GM19468 (cell line): ENCODE measurements at regions not wholly inside any gene's neighbourhood (a gene's known extent, or its start where the extent isn't known, plus 50 kb on each side); places are given as distances from the start of the nearest gene placed in this dataset.
"Not testable (repeated sequence)": the region's sequence is repeated elsewhere in the genome, so short reads cannot be mapped to it uniquely, and the experiment has no call there.

Experiments used
- ATAC-seq: cut with Tn5 transposase; IDR thresholded peaks from one replicate; pipeline ENCODE4 v1.9.1; 2021; ENCODE audit warnings: mild to moderate bottlenecking, moderate library complexity, moderate number of reproducible peaks; ENCODE audit not compliant: unreplicated experiment; ENCODE audit errors: extremely low read depth

DNA sequence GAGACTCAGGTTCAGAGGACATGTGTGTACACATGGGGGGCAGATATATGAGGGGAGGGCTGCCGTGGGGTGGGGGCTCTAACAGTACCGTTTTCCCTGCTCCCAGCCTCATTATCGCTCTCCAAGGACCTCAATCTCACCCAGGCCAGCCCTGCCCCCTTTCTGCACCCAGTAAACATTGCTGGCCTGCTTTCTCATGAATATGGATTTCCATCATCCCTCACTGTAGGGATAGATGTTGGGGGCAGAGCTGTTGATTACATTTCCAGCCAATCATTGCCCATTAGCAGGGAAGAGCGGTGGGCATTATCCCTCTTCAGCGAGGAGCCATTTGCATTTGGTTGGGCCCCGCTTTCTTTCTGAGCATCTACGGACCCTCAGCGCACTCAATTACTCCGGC, 273.8 kb downstream of the RPS6KC1 start:
- ATAC-seq = no peak

DNA sequence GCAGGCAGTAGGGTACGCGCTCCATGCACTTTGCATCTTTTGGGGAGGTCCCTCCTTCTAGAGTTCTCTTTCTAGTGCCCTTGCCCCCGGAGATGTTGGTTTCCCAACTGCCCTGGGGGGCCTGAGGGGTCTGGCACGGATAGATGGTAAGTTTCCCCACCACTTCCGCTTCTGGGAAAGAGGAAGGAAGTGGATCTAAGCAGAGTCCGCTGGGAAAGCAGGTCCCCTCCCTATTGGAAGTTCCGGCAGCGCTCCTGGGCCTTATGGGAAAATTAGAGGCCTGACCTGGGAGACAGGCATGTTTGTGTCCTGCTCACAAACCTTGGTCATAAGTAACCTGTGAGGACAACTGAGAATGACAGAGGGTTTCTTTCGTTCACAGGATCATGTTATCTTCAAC, 274.4 kb downstream of the RPS6KC1 start:
- no peak for ATAC-seq

DNA sequence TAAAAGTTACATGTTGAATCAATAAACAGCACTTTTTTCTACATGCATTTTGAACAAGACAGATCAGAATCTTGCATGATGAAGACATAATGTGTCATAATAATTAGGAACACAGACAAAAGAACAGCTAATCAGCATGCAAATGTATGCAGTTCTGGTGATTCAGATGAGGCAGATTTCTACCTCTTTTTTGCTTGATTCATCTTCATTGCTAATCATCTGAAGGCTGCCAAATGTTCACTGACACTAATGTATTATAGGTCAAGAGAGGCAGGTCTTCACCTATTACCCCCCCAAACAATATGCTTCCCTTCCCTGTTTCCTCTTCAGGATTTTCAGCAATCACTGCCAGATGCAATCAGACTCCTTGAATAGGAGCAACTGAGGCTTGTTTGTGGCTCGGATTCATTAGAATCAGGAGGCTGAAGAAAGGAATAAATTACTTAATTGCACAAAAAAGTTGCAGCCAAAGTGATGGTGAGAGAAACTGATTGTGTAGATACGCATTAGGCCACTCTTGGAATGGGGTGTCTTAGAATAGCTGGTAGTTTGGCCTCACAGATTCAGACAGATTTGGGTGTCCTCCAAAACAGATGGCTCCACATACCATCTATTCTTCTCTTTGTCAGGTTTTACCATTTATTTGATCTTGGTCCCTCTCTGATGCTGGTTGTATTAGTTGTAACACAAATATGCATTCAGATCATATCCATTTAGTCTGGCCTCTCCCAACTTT, 275.4 kb downstream of the RPS6KC1 start:
- no peak for ATAC-seq

DNA sequence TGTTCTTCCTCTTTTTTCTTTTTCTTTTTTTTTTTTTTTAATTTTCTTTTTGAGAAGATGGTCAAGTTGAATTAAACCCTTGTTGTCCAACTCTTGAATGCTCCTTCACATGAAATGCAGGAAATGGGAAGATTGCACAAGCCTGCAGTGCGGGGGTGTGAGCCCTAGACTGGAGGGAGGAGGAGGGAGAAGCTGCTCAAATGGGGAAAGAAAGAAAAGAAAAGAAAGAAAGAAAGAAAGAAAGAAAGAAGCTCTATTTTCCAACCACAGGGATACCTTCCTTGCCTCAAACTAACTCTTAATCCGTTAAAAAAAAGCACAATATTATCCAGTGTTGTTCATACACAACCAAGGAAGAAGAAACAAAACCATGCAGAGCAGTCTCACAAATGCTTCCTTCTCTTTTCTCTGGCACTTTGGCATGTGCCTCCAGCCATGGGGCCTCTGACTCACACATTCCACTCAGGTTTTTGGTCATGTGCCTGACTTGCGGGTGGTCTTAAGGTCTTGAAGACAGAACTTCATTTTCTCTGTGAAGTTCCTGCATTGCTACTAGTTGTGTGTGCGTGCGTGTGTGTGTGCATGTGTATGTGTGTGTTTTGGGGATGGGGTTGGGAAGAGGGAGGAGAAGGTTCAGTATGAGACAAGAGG, 276.1 kb downstream of the RPS6KC1 start:
- ATAC-seq = no peak

DNA sequence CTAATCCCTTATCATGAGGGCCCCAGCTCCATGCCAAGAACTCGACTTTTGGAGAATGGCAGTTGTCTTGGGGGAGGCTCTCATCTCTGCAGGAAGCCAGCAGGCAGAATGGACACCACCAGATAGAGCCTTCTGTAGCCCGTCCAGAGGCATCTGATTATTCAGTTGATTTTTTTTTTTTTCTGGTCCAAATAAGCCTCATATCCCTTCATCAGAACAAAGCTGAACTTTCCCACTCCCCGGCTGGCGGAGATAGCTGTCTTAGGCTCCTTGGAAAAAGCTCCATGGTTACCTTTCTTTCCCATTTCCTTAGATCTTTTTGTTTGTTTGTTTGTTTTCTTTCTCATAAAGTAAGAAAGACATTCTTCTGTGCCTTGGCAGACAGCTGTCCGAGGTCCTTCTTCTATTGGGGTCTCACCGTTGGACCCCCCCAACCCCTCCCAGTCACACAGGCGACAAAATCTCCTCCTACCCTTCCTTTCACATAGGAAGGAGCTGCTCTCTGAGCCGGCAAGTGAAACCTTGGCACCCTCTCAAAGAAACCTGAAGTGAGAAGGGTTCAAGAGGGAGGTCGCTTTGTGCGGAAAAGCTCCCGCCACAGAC, 278.5 kb downstream of the RPS6KC1 start:
- ATAC-seq = no peak

DNA sequence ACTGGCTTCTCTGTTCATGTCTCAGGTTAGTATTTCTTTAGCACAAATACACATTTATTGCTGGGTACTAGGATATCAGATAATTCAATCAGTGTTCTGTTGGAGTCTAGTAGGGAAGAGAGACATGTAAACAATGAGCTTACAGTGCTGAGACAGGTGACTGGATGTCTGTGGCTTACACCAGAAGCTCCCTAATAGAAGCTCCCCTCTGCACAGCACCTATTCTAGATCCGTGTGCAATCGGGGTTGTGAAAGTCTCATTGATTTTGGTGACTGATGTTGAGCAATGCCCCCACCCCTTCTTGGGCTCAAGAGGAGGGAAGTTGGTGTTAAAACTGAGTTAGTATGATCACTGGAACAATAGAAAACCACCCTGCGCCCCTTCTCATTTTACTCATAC, 279.2 kb downstream of the RPS6KC1 start:
- no peak for ATAC-seq

DNA sequence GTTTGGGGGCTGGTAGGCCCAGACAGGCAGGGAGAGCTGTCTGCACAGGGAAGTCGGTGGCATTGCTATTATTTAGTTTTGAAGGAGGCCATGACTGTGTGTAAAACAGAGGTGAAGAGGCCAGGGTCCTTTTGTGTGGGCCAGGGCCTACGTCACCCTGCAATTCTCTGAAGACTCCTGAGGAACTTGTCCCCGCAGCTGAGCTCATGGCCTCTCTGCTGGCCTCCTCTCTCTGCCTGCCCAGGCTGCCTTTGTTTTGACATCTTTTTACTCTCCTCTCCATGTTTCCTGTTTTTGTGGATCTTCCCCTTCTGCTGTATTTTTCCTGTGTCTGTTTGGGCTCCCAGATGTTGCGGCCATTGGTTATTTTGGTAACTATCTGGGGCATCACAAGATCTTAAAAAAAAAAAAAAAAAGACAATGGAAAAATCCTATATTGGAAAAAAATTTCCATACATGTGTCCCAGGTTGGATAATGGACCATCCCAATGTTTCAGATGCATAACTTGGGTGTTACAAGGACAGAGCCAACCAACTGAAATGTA, 280.7 kb downstream of the RPS6KC1 start:
- no peak for ATAC-seq

DNA sequence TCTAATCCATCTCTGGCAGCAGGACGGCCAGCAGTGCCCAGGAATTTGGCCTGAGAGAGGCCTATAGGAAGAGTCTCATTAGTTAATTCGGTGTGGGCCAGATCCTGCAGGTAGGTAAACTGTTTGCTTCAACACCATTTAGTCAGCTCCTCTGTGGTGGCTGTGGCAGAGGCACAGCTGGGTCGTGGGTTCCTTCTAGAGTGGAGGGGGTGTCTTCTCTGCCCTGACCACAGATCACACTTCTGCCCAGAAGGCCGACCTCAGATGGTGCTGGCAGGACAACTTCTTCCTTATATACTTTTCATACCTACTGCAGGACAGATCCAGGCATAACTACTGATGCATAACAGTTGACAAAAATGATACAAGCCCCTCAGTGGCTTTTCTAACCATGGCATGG, 281.4 kb downstream of the RPS6KC1 start:
- ATAC-seq = no peak

DNA sequence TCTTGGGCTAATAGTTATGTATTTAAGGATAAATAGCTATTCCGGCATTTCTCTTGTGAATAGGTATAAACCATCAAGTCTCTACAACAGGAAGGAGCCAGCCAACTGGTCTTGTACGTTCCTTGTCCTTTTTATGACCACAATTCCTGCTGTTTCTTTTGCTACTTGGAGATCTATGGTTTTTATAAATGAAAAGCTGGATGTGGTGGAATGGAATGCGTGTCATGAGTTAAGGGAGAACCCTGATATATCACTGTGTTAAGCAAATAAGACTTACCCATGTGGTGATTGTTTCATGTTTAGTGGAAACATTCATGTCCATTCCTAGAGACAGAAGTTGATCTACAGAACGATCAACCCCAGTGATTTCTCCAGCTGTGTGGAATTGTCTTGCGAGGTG, 282.1 kb downstream of the RPS6KC1 start:
- ATAC-seq = no peak

DNA sequence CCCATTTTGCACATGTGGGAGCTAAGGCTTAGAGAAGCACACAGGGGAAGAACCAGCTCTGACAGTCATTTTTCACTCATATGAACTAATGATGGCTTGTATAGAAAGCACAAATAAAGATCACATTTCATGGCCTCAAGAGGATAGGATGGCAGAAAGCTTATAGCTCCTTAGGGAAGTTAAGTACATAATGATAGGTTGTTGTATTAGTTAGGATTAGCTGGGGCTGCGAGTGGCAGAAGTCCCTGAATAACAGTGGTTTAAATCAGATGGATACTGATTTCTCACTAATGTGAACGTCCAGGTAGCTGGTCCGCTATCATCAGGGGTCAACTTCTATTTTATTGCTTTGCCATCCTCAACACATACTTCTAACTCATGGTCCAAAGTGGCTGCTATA, 284.0 kb downstream of the RPS6KC1 start:
- no peak for ATAC-seq

DNA sequence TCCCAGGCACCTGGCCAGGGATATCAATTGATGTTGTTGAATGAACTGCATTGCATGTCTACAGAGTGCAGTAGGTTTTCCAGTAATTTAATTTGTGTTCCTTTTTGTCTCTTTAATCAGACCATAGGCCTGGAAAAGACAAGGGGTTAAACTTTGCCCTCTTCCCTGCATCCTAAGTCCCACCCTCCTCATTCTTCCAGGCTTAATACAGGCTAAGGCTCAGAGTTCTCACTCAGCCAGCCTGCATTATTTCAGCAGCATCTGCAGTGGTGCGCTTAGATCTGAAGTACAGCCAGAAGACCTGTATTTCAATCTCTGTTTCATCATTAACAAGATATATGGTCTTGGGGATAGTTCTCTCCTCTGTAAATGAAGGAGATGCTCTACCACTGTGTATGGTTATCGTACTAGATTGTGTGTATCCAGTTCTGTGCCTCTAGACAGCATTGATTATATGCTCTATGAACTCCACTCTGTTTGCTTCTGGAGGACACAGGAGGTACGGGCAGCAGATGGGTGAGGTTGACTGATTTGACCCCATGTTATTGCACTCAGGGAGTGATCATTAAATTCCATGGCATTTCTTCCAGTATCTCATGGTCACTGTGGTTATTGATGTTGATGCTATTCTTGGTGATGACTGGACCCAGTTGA, 286.1 kb downstream of the RPS6KC1 start:
- no peak for ATAC-seq

DNA sequence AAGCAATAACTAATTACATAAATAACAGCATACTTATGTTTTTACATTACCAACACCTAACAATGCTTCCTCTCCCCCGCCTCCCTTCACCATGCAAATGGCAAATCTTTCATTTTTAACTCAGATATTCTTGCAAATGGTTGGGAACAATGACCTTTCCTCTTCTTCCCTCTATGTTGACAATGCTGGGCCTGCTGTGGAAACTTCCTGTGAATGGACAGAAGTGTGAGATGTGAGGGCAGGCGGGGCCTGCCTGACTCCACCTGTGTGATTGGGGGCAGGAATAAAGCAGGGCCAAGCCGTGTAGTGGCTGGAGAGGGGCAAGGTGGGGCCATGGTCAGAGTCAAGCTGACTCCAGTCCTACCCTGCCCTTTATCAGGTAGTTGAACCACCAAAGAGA, 289.6 kb downstream of the RPS6KC1 start:
- ATAC-seq = no peak

DNA sequence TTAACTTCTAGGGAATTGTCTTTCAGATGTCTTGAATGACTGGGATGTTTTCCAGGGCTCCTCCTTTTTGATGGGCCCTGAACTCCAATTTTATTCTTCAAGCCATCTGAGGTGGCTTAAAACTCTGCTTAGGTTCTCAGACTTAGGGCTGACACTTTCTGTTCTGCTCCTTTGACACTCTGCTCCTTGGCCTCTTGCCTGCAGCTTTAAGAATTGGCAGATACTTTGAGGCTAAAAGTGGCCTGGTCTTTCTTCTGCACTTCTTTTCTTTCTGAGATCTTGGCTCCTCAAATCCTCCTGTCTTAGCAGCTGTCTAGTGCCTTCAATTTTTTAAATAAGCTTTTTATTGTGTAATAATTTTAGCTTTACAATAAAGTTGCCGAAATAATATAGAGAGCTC, 294.6 kb downstream of the RPS6KC1 start:
- ATAC-seq = no peak

DNA sequence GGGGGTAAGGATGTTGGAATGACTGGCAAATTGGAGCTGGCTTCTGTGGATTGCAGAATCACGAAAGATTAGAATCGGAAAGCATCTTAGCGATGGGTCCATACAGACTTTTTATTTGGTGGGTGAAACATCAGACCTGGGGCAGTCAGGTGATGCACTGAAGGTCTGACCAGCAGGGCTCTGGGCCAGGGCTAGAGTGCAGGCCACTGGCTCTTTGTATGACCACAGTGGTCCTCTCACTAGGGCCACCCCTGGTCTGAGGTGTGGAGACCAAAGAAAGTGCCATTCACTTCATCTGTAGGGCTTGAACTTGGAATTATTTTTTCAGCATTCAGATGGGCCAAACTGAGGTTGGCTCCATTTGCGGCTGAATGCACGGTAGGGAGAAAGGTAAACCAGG, 306.4 kb downstream of the RPS6KC1 start:
- ATAC-seq = no peak

DNA sequence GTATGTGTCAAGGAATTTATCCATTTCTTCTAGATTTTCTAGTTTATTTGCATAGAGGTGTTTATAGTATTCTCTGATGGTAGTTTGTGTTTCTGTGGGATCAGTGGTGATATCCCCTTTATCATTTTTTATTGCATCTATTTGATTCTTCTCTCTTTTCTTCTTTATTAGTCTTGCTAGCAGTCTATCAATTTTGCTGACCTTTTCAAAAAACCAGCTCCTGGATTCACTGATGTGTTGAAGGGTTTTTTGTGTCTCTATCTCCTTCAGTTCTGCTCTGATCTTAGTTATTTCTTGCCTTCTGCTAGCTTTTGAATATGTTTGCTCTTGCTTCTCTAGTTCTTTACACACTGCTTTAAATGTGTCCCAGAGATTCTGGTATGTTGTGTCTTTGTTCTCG, 307.3 kb downstream of the RPS6KC1 start:
- ATAC-seq = not testable (repeated sequence)

DNA sequence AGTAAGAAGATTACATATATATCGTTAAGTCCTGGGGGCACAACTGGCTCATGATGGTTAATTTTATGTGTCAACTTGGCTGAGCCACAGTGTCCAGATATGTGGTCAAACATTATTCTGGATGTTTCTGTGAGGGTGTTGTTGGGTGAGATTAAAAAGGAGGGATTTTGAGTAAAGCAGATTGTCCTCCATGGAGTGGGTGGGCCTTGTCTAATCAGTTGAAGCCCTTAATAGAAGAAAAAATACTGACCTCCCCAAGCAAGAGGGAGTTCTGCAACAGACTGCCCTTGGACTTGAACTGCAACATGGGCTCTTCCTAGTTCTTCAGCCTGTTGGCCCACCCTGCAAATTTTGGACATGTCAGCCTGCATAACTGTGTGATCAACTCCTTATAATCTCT, 311.6 kb downstream of the RPS6KC1 start:
- ATAC-seq = no peak

DNA sequence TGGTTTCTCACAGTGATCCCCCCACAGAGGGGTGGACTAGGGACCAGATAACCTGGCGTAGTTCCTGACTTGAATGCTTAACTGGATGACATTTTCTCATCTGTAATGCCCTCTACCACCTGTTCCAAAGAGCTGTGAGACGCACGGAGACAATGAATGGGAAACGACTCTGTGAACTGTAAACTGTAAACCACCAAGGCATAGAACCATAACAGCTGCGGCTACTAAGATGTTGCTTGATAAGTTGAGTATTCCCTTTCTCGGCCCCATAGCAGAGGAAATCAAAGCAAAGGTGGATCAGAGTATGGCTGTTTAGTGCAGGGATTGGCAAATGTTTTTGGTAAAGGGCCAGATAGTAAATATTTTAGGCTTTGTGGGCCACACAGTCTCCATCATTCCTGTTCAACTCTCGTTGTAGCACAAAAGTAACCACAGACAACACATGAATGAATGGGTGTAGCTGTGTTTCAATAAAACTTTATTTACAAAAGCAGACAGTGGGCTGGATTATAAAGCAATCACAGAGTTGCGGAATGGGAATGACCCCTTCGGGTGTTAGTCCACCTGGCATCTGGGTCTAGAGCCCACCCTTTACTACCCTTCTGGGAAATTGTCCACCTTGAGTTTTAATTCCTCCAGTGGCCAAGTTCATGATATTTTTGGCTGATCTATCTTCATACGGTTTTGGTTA, 315.2 kb downstream of the RPS6KC1 start:
- no peak for ATAC-seq

DNA sequence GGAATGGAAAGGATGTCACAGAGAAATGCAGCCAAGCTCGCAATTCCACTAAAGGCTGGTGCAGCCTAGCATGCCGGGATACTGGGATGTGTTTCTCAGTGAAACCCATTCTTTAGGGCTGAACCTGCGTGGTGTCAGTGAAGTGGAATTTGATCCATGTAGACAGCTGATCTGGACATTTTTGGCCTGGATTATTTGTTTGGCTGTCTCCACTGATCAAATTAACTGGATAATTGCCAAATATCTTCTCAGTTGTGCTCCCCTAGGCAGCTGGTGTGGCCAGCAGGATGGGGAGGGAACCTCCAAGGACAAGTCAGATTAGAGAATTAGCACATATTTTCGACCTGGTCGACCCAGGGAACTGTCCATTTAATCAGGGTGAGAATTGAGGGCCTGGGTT, 318.4 kb downstream of the RPS6KC1 start:
- ATAC-seq = no peak

DNA sequence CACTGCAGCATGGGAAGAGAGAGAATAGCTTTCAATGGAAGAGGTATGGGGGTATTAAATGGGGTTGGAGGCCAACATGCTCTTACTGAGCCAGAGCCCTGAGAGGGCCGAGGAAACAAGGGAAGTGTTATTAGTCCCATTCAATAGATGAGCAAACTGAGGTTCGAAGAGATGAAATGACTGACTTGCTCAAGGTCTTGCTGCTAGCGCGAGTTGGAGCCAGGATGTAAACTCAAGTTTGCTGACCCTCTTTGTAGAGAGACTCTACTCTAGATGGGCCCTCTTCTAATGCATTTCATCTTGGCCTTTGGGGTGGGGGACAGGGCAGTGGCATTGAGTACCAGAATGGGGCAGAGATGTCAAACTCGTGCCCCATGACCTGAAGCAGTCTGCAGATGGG, 319.5 kb downstream of the RPS6KC1 start:
- no peak for ATAC-seq

DNA sequence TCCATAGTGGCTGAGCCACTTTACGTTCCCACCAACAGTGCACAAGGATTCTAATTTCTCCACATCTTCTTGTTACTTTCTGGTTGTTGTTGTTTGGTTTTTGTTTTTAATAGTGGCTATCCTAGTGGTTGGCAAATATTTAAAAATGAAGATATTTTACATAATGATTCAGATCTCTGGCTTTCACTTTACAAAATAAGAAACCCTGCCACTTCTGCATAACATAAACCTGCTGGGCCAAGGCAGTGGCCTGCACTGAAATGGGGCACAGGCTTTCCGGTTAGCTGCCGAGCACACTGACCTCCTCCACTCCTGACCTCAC, 320.4 kb downstream of the RPS6KC1 start:
- ATAC-seq = no peak
